Urinary bladder (tissue), 3 donors: ENCODE measurements at regions not wholly inside any gene's neighbourhood (a gene's known extent, or its start where the extent isn't known, plus 50 kb on each side); places are given as distances from the start of the nearest gene placed in this dataset.

Experiments used
- DNase-seq: peaks from one replicate; pipeline ENCODE4 v3.0.0-alpha.2; 2015; ENCODE audit errors: extremely low spot score
- H3K27ac ChIP-seq: one replicate; pipeline ENCODE4 v1.5.1; 2013; ENCODE audit warnings: low read depth, mild to moderate bottlenecking, moderate library complexity
- H3K36me3 ChIP-seq: one replicate; pipeline ENCODE4 v1.6.1; 2013; ENCODE audit warnings: mild to moderate bottlenecking, moderate library complexity; ENCODE audit not compliant: insufficient read depth
- H3K4me1 ChIP-seq: one replicate; pipeline ENCODE4 v1.6.1; 2013; ENCODE audit warnings: mild to moderate bottlenecking, moderate library complexity; ENCODE audit not compliant: insufficient read depth
- H3K4me3 ChIP-seq: one replicate; pipeline ENCODE4 v1.5.1; 2013; ENCODE audit warnings: low read depth, low read length
- WGBS: extraction: QIAGEN DNeasy Blood & Tissue Kit; methylation state at CpG from one replicate; pipeline ENCODE4 v1.1.7; 2013; 5-methylcytosine and 5-hydroxymethylcytosine counted together
- donor health status: healthy with polysubstance abuse.
- donor health status: healthy.

GRCh38 chr10:77698267-77698931, 60.8 kb upstream of the KCNMA1 start:
- Histone ChIP-seq H3K4me3 (no peak overlapping the region), H3K27ac (no peak overlapping the region), H3K4me1 (no peaks in the 10 kb centered on the region), H3K36me3 (no peaks in the 10 kb centered on the region)
- DNase-seq: no peak
- 89% methylated on average over 5 of the region's 5 CpGs for WGBS

- H3K36me3 ChIP-seq: no peaks in the 10 kb centered on the region
- WGBS: 93% methylated on average over 10 of the region's 10 CpGs
- H3K4me3 ChIP-seq: no peak overlapping the region
- no peak for DNase-seq
- H3K4me1 ChIP-seq: no peaks in the 10 kb centered on the region
- no peak overlapping the region for H3K27ac ChIP-seq
These were observed 59.0 kb upstream of the KCNMA1 start for GRCh38 chr10:77696584-77696983.

- no peak overlapping the region for H3K4me3 ChIP-seq
- WGBS: 77% methylated on average over 1 of the region's 1 CpG
These were observed 57.6 kb upstream of the KCNMA1 start for GRCh38 chr10:77695186-77695585.

GRCh38 chr10:77692782-77693181, 55.2 kb upstream of the KCNMA1 start:
- H3K4me1 ChIP-seq: no peaks in the 10 kb centered on the region
- H3K36me3 ChIP-seq: no peaks in the 10 kb centered on the region
- 65% methylated on average over 3 of the region's 3 CpGs for WGBS
- no peak overlapping the region for H3K27ac ChIP-seq
- no peak overlapping the region for H3K4me3 ChIP-seq
- no peak for DNase-seq

More at GRCh38 chr10:77695186-77695585, 57.6 kb upstream of the KCNMA1 start:
- no peak for DNase-seq
- Histone ChIP-seq H3K4me1 (no peaks in the 10 kb centered on the region), H3K36me3 (no peaks in the 10 kb centered on the region), H3K27ac (no peak overlapping the region)

GRCh38 chr10:77689339-77689738, 51.7 kb upstream of the KCNMA1 start:
- H3K27ac ChIP-seq: no peak overlapping the region
- 72% methylated on average over 5 of the region's 5 CpGs for WGBS
- no peaks in the 10 kb centered on the region for H3K4me1 ChIP-seq
- no peak for DNase-seq
- no peaks in the 10 kb centered on the region for H3K36me3 ChIP-seq
- H3K4me3 ChIP-seq: no peak overlapping the region

- H3K4me1 ChIP-seq: no peaks in the 10 kb centered on the region
- no peaks in the 10 kb centered on the region for H3K36me3 ChIP-seq
- 93% methylated on average over 2 of the region's 2 CpGs for WGBS
- no peak overlapping the region for H3K27ac ChIP-seq
- no peak for DNase-seq
- H3K4me3 ChIP-seq: no peak overlapping the region
These were observed 50.0 kb upstream of the KCNMA1 start for GRCh38 chr10:77687621-77688020.
